Stimulated activated CD4-positive, alpha-beta T cell treated with anti-CD3 and anti-CD28 coated beads, Interleukin-1b, Interleukin-23, amount 100 ng/mL, for 1 hour (primary cell): ENCODE measurements at regions not wholly inside any gene's neighbourhood (a gene's known extent, or its start where the extent isn't known, plus 50 kb on each side); places are given as distances from the start of the nearest gene placed in this dataset.

Experiments used
- DNase-seq, 2 donors: peaks; one replicate each; pipeline ENCODE4 v3.0.0-alpha.2; 2020; ENCODE audit warnings: low read depth in 2 of 2

DNA sequence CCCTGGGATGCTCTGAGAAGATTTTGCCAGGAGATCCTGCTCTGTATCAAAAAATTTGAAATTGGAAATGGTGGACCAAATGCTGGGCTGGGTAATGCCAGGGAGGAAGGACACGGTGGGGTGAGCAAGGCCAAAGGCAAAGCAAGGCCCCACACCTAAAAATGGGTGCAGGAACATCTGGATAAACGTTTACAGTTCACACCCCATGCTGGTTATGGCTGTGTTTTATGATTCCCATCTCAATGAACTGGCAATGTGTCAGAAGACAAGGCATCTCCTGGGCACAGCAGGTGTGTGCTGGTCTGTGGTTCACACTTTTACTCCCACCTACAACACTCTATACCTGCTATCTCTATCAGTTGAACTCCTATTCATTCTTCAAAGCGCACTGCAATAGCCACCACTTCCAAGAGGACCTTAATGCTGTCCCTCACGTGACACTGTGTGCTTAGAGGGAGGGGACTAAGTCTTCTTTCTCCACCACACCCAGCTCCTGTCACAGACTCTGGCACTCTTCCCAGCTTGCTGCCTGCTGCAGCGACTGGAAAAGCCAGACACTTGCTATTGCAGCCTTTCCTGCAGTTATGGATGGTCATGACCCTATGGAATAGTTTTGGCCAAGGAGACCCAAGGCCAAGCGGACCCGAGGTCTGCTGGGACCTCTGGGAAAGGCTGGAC is 277.5 kb downstream of the CTTN start:
- no peak for DNase-seq

GRCh38 chr11:70677232-70677916 is 279.0 kb downstream of the CTTN start:
- DNase-seq: no peak

DNA sequence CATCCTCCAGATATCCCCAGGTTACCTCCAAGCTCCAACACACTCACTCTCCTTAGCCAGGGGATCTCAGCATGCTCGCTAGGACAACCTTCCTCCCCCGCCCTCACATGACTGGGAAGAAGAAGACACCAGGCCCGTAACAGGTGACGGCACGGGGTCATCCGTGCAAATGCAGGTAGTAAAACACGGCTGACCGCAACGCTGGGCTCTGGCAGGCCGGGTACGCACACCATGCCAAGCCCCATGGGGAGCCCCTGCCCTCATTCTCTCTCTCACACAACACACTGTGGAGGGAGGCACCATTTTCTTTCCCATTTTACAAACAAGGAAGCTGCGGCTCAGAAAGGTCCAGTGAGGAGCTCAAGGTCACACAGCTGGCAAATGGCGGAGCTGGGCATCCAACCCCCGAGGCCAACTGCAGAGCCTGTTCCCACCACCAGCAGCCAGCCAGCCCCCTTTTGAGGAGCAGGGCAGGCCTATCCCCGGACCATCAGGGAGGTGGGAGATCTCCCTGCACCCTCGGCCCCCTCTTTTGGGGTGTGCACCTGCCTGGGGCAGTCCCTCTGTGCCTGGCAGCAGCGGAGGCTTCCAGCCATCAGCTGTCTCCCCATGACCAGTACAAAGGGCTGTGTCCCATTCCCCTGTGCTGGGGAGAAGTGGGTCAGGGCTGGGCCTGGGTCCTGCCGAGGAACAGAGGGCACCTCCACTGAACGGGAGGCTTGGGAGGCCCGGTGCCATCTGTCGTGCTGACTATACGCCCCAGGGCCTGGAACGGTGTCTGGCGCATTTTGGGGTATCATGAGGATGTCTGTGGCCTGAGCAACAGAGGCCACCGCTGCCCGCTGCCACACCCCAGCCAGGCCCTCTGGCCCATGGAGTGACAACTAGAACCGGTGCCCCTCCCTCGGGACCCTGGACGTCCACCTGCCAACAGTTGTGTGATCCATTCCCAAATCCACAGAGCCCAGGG is 280.9 kb downstream of the CTTN start:
- DNase-seq: no peak

DNA sequence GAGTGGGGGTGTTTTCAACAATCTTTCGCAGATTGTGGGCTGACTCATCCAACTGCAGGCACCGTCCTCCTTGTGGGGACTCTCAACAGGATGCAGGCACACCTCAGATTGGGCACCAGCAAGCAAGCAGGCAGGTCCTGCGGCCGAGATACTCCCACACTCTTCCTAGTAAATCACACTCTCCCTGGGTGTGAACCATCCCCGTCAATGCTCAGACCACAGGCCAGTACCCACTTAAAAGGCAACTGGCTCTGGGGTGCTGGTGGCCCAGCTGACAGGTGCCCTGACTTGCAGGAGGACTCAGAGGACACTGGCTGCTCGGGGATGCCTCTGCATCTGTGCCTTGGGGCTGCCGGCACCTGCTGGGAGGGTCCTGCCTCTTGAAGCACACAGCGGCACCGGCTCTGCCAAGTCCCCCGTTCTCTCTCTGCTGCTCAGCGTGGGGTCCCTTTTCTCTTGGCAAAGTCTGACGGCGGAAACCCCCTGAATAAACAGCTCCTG is 282.5 kb downstream of the CTTN start:
- no peak for DNase-seq

DNA sequence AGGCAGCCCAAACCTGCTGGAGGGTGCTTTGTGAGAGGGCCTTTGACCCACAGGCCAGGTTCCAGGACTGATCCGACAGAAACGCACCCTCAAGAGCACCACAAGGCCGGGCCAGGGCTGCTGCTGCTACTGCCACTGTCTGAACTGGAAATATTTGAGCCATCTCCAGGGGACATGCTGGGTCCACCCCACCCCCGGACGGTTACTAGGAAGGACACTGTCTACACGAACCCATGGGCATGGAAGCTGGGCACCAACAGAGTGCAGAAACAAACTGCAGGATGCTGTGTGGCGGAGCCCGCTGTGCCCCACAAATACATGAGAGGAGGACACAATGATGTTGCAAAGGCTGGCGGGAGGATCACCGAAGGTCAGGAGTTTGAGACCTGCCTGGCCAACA is 283.7 kb downstream of the CTTN start:
- no peak for DNase-seq

- no peak for DNase-seq
These were observed 284.4 kb downstream of the CTTN start for GRCh38 chr11:70682760-70683159.

DNA sequence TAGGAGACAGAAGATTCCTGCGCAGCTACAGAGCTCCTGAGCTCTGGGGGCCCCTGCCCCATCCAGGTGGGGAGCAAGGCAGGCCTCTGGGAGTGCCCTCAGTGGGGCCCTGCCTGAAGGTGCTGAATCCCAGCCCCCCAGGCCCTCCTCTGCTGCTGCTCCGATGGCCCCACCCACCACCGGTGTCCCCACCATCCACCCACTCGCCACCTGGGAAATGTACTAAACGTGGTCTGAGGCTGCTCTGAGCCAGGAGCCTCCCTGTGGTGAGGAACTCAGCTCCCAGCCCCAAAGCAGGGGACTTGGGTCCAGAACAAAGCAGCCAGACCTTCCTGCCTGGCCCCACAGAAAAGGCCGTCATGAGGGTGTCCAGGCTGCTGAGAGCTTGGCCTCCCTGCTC is 289.4 kb downstream of the CTTN start:
- no peak for DNase-seq

DNA sequence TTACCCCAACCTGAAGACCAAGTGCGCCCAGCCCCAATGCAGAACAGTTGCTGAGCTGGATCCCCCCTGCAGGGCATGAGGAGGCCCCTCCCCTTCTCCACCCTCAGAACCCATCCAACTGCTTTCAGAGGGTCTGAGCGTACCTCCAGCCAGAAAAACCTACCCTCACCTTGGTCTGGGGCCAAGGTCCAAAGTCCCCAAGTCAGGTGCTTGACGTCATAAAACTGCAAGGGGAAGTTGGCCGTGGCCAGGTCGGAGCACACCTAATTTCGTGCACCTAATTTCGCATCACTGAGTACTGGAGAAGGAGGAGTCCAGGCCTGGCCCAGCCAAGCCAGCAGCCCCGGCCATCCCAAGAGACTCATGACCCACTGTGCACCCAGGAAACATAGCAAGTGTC is 289.8 kb downstream of the CTTN start:
- DNase-seq: no peak

DNA sequence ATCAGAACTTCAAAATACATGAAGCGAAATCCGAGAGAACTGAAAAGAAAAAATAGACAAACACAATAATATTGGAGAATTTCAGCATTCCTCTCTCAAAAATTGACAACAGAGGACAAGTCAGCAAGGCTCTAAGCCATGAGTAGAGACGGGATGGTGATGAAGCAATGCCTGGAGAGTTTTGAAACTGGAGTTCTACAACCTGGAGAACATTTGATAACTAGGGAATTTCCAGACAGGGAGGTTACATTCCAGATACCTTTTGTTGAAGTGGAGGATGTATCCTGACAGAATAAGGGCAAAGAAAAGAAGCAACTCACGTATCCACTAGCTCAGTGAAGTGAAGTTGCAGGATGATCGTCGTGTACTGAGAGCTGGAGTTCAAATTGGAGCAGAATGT is 291.4 kb downstream of the CTTN start:
- DNase-seq: no peak

DNA sequence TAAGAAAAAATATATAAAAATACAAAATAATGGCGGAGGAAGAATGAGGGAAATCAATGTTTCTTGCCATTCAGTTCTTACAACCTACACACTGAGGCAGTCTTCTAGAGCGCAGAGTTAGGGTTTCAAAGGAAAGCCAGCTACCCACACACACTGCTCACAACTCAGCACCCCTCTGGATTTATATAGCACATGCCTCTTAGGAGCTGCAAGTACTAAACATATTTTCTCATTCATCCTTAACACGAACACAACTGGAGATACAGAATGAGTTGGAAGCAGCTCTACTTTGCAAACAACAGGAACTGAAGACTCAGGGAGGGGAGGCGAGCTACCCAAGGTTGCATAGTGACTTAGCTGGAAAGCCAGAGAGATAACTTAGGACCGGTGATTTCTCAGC is 293.8 kb downstream of the CTTN start:
- no peak for DNase-seq

- DNase-seq: no peak
These were observed 296.0 kb downstream of the CTTN start for GRCh38 chr11:70694371-70694770.

- no peak for DNase-seq
These were observed 297.0 kb downstream of the CTTN start for GRCh38 chr11:70695086-70695960.

DNA sequence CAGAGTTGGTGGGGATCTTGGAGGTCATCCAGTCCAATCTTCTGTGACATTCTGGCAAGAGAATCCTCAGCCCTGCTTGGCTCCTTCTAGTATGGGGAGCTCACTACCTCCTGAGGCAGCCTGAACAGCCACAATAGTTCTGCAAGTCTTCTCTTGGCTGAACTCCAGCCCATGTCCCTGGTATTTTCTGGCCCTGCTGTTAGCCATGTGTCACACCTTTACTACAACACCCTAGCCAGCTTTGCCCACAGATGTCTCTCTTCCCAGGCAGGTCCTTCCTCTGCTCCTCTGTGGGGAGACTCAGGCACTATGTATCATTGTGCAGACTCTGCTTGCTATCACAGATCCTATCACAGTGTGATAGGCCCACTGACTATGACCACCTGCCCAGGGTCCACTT is 297.7 kb downstream of the CTTN start:
- no peak for DNase-seq

DNA sequence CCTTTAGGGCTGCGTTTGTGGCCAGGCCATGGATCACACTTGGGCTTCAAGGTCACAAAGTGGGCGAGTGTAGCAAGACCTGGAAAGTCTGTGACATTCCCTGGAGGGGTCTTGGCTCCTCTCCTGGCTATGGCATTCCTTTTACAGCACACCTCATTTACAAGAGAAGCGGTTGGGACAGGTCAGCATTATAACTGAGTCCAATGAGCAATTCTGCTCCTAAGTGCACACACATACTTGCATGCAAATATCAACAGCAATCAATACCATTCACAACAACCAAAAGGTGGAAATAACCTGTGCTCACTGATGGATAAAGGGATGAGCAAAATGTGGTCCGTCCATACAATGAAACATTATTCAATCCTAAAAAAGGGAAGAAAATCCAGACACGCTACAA is 298.2 kb downstream of the CTTN start:
- no peak for DNase-seq

- DNase-seq: no peak
These were observed 299.4 kb downstream of the CTTN start for GRCh38 chr11:70697701-70698100.

DNA sequence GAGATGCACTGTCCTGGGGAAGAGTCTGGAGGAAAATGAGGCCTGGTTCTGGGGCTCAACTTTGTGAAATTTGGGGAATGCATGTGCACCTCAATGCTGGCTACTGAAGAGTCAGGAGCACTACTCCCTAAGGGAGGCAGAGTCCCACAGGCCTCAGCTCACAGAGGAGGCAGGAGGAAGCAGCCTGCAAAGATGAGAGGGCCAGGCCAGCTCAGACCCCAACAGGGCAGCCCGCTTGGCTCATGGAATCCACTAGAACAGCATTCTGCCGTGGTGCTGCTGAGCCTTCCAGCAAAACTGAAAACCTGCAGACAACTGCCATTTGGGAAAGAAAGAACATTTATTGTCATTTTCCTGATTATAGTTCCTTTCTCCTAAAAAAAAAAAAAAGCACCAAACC is 300.5 kb downstream of the CTTN start:
- DNase-seq: no peak

- DNase-seq: no peak
These were observed 301.2 kb downstream of the CTTN start for GRCh38 chr11:70699294-70700221.

DNA sequence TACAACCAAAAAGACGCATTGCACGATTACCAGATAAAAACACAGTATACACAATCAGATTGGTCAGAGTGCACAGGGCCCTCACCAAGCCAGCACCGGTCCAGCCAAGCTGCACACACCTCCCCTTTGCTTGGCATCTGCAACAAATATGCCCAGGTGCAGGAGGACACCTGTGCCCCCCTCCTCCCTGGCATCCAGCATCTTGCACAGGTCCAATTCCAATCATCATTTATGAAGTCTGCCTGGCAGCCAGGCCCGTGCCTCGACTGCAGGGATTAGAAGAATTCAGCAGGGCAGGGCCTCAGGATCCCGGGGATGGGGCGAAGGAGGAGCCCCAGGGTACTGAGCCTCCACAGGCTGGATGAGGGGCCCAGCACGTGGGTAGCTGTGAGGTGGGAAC is 302.1 kb downstream of the CTTN start:
- no peak for DNase-seq

- DNase-seq: no peak
These were observed 302.5 kb downstream of the CTTN start for GRCh38 chr11:70700871-70701270.

- DNase-seq: no peak
These were observed 303.8 kb downstream of the CTTN start for GRCh38 chr11:70702040-70702648.
